OCI-LY3 (cell line): ENCODE measurements at regions not wholly inside any gene's neighbourhood (a gene's known extent, or its start where the extent isn't known, plus 50 kb on each side); places are given as distances from the start of the nearest gene placed in this dataset.

Experiments used
- H2AFZ ChIP-seq: fragments of 200-600, 300-600 bp; shearing (Covaris generic); 2 replicates; pipeline ENCODE4 v1.6.0; 2014; ENCODE audit warnings: antibody characterized with exemption, low read depth, low read length
- H3K27ac ChIP-seq: fragments of 200-600, 300-600 bp; sonication (generic); 2 replicates; pipeline ENCODE4 v1.5.1; 2014; ENCODE audit warnings: mild to moderate bottlenecking, low read length, moderate library complexity, mixed read lengths
- H3K27me3 ChIP-seq: fragments of 200-600, 300-600 bp; sonication (generic); 2 replicates; pipeline ENCODE4 v1.6.1; 2014; ENCODE audit warnings: low read depth, low read length, mixed read lengths
- H3K36me3 ChIP-seq: fragments of 200-600, 300-600 bp; sonication (generic); replicated peaks from 2 replicates; pipeline ENCODE3; 2014; ENCODE audit warnings: low read depth, low read length, mixed read lengths
- H3K4me1 ChIP-seq: fragments of 300-600, 200-600 bp; sonication (generic); 2 replicates; pipeline ENCODE4 v1.6.1; 2014; ENCODE audit warnings: low read length, mixed read lengths
- H3K4me2 ChIP-seq: fragments of 200-600, 300-600 bp; sonication (generic); 2 replicates; pipeline ENCODE4 v1.6.1; 2014; ENCODE audit warnings: low read length, mixed read lengths
- H3K4me3 ChIP-seq: fragments of 300-600, 200-600 bp; sonication (generic); 2 replicates; pipeline ENCODE4 v1.5.1; 2014; ENCODE audit warnings: antibody characterized with exemption, mild to moderate bottlenecking, low read length, moderate library complexity
- H3K79me2 ChIP-seq: fragments of 300-600, 200-600 bp; shearing (Covaris generic); 2 replicates; pipeline ENCODE4 v1.6.1; 2014; ENCODE audit warnings: mild to moderate bottlenecking, low read length, mixed read lengths
- H3K9ac ChIP-seq: fragments of 300-600, 200-600 bp; shearing (Covaris generic); 2 replicates; pipeline ENCODE4 v1.6.0; 2014; ENCODE audit warnings: mild to moderate bottlenecking, low read length, moderate library complexity
- H3K9me3 ChIP-seq: fragments of 200-600, 300-600 bp; shearing (Covaris generic); 2 replicates; pipeline ENCODE4 v1.6.1; 2014; ENCODE audit warnings: low read length, mixed read lengths; ENCODE audit not compliant: insufficient read depth
- H4K20me1 ChIP-seq: fragments of 200-600, 300-600 bp; sonication (generic); 2 replicates; pipeline ENCODE4 v1.6.1; 2016; ENCODE audit warnings: low read length, mixed read lengths; ENCODE audit not compliant: insufficient read depth
- EZH2phosphoT487 ChIP-seq: fragments of 200-600 bp; shearing (Covaris generic); IDR thresholded peaks from 2 replicates; pipeline ENCODE4 v1.6.1; 2018; ENCODE audit warnings: antibody characterized with exemption, mixed run types, low read depth
- TF ChIP-seq, protein P1 (sequence below): fragments of 200-600, 300-600 bp; sonication (generic); IDR thresholded peaks from 2 replicates; pipeline ENCODE4 v1.5.1; 2014; ENCODE audit warnings: antibody characterized with exemption, low read length, low read depth

DNA sequence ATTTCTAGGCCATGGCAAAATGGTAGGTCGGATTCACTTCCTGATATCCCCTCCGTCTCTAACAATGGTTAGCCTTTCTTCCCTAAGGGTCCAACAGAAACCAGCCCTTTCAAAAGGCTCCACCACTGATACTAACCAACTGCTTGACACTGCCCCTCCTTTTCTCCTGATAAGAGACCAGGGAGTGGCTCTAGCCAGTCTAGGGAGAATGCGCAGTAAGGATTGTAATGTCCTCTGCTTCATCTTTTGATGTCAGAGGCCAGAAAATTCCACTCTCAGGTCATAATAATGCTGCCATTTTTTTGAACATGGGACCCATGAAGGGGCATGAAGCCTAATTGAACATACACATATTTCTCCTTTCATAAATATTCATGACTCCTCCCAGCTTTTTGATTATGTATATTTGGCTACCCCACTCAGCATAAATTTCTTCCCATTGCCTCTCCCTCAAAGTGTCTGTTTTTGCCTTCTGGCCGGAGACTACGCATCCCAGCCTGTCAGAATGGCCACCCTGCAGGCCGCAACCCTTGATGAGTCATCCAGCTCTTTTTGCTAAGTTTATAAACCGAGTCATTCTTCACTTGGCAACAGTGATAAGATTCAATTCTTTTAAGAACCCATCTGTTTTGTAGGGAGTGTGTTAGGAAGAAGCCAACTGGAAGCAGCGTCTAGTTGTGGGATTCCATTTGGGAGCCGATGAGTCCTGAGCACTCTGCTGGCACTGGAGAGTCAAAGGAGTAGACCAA, 189.0 kb upstream of the MCTP2 start:
- Histone ChIP-seq H4K20me1 (no peaks in the 10 kb centered on the region), H3K4me3 (no peak overlapping the region), H3K4me1 (no peaks in the 10 kb centered on the region), H3K9ac (no peak overlapping the region), H2AFZ (no peak overlapping the region), H3K27ac (no peak overlapping the region), H3K9me3 (no peaks in the 10 kb centered on the region), H3K4me2 (no peak overlapping the region), H3K36me3 (no peaks in the 10 kb centered on the region), H3K79me2 (no peaks in the 10 kb centered on the region), H3K27me3 (no peaks in the 10 kb centered on the region)
- TF ChIP-seq EZH2phosphoT487: no peak
- TF ChIP-seq, protein P1, sequence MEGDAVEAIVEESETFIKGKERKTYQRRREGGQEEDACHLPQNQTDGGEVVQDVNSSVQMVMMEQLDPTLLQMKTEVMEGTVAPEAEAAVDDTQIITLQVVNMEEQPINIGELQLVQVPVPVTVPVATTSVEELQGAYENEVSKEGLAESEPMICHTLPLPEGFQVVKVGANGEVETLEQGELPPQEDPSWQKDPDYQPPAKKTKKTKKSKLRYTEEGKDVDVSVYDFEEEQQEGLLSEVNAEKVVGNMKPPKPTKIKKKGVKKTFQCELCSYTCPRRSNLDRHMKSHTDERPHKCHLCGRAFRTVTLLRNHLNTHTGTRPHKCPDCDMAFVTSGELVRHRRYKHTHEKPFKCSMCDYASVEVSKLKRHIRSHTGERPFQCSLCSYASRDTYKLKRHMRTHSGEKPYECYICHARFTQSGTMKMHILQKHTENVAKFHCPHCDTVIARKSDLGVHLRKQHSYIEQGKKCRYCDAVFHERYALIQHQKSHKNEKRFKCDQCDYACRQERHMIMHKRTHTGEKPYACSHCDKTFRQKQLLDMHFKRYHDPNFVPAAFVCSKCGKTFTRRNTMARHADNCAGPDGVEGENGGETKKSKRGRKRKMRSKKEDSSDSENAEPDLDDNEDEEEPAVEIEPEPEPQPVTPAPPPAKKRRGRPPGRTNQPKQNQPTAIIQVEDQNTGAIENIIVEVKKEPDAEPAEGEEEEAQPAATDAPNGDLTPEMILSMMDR: no peak

DNA sequence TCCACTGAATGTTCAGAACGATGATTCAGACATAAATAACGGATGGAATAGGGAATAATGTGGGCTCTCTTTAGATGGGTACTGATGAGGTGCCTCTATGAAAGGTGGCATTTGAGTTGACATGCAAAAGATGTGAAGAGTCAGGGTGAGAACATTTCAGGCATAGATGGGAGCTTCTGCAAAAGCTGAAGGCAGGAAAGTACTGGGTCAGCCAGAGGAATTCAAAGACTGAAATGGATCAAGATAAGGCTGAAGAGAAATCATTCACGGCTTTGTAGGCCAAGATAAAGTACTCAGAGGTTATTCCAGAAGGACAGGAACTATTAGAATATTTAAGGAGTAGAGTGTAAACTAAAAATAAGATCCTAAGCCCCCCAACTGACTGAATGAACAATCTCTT, 189.6 kb upstream of the MCTP2 start:
- Histone ChIP-seq H2AFZ (no peak overlapping the region), H3K27ac (no peak overlapping the region), H4K20me1 (no peaks in the 10 kb centered on the region), H3K4me3 (no peak overlapping the region), H3K4me1 (no peaks in the 10 kb centered on the region), H3K79me2 (no peaks in the 10 kb centered on the region), H3K9ac (no peak overlapping the region), H3K27me3 (no peaks in the 10 kb centered on the region), H3K9me3 (no peaks in the 10 kb centered on the region), H3K4me2 (no peak overlapping the region), H3K36me3 (no peaks in the 10 kb centered on the region)
- TF ChIP-seq, protein P1: no peak
- no peak for TF ChIP-seq EZH2phosphoT487

DNA sequence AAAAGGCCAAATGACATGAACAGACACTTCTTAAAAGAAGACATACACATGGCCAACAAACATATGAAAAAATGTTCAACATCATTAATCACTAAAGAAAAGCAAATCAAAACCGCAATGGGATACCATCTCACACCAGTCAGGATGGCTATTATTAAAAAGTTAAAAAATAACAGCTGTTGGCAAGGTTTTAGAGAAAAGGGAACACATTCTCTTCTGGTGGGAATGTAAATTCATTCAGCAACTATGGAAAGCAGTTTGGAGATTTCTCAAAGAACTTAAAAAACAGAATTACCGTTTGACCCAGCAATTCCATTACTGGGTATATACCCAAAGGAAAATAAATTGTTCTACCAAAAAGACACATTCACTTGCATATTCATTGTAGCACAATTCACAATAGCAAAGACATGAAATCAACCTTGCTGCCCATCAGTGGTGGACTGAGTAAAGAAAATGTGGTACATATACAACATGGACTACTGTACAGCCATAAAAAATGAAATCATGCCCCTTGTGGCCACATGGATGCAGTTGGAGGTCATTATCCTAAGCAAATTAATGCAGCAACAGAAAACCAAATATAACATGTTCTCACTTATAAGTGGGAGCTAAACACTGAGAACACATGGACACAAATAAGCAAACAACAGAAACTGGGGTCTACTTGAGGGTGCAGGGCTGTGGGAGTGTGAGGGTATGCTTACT, 190.7 kb upstream of the MCTP2 start:
- no peak overlapping the region for H3K4me2 ChIP-seq
- H4K20me1 ChIP-seq: no peaks in the 10 kb centered on the region
- H3K9ac ChIP-seq: no peak overlapping the region
- TF ChIP-seq, protein P1: no peak
- H3K79me2 ChIP-seq: no peaks in the 10 kb centered on the region
- no peaks in the 10 kb centered on the region for H3K4me1 ChIP-seq
- H2AFZ ChIP-seq: no peak overlapping the region
- no peak overlapping the region for H3K27ac ChIP-seq
- H3K9me3 ChIP-seq: no peaks in the 10 kb centered on the region
- no peaks in the 10 kb centered on the region for H3K36me3 ChIP-seq
- H3K27me3 ChIP-seq: no peaks in the 10 kb centered on the region
- H3K4me3 ChIP-seq: no peak overlapping the region

DNA sequence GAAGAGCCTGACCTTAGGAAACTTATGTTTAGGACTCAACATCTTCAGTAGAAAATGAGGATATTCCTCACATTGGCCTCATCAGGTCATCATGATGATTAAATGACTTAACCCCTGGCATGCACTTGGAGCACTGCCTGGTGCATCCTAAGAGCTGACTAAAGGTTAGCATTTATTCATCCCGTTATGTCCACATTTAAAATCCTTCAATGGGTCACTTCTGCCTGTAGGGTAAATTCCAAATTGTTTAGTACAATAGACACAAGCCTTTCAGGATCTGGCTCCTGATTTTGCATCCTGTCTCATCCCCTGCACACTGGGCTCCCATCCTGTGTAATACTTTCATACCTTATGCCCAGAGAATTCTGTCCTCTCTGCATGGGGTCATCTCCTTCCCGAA, 195.2 kb upstream of the MCTP2 start:
- Histone ChIP-seq H2AFZ (no peak overlapping the region), H3K4me1 (no peaks in the 10 kb centered on the region), H3K79me2 (no peaks in the 10 kb centered on the region), H3K9me3 (no peaks in the 10 kb centered on the region), H3K4me3 (no peak overlapping the region), H3K27ac (no peak overlapping the region), H3K36me3 (no peaks in the 10 kb centered on the region), H4K20me1 (no peaks in the 10 kb centered on the region), H3K4me2 (no peak overlapping the region), H3K27me3 (0 out of 2 replicates have a peak, but pooled peaks cover 1% of the 10 kb centered on the region), H3K9ac (no peak overlapping the region)
- no peak for TF ChIP-seq EZH2phosphoT487
- TF ChIP-seq, protein P1: no peak
